DOHH2 (cell line): ENCODE measurements at regions not wholly inside any gene's neighbourhood (a gene's known extent, or its start where the extent isn't known, plus 50 kb on each side); places are given as distances from the start of the nearest gene placed in this dataset.

Experiments used
- H3F3A ChIP-seq: fragments of 200-600 bp; sonication (generic), shearing (Covaris generic); 2 replicates; pipeline ENCODE4 v1.6.0; 2016; ENCODE audit warnings: antibody characterized with exemption, mild to moderate bottlenecking; ENCODE audit not compliant: control insufficient read depth, insufficient read depth
- H3K27ac ChIP-seq: fragments of 200-600 bp; sonication (generic); 2 replicates; pipeline ENCODE4 v1.5.1; 2014; ENCODE audit warnings: low read depth, mild to moderate bottlenecking, low read length, moderate library complexity
- H3K27me3 ChIP-seq: fragments of 200-600 bp; sonication (generic); 2 replicates; pipeline ENCODE4 v1.6.1; 2014; ENCODE audit warnings: mild to moderate bottlenecking, low read length, mixed read lengths; ENCODE audit not compliant: control insufficient read depth
- H3K36me3 ChIP-seq: fragments of 200-600 bp; sonication (generic); 2 replicates; pipeline ENCODE4 v1.6.1; 2014; ENCODE audit warnings: mild to moderate bottlenecking, low read length, moderate library complexity, mixed read lengths; ENCODE audit not compliant: control insufficient read depth
- H3K4me1 ChIP-seq: fragments of 200-600 bp; sonication (generic); 2 replicates; pipeline ENCODE4 v1.6.1; 2014; ENCODE audit warnings: mild to moderate bottlenecking, low read length, mixed read lengths; ENCODE audit not compliant: control insufficient read depth
- H3K4me2 ChIP-seq: fragments of 200-600 bp; sonication (generic); 2 replicates; pipeline ENCODE4 v1.6.0; 2014; ENCODE audit warnings: mild to moderate bottlenecking, low read length, moderate library complexity
- H3K4me3 ChIP-seq: fragments of 200-600 bp; sonication (generic); 2 replicates; pipeline ENCODE4 v1.5.1; 2014; ENCODE audit warnings: mild to moderate bottlenecking, low read length, mixed read lengths
- H3K79me2 ChIP-seq: fragments of 200-600 bp; sonication (generic); 2 replicates; pipeline ENCODE4 v1.6.1; 2014; ENCODE audit warnings: mild to moderate bottlenecking, low read length, mixed read lengths; ENCODE audit not compliant: control insufficient read depth
- H3K9me2 ChIP-seq: fragments of 200-600 bp; sonication (generic); replicated peaks from 2 replicates; pipeline ENCODE4 v1.6.1; 2014; ENCODE audit warnings: mild to moderate bottlenecking, low read length, mixed read lengths; ENCODE audit not compliant: control insufficient read depth
- H3K9me3 ChIP-seq: fragments of 200-600 bp; sonication (generic); 2 replicates; pipeline ENCODE4 v1.6.1; 2014; ENCODE audit warnings: antibody characterized with exemption, low read length, mixed read lengths; ENCODE audit not compliant: control insufficient read depth, insufficient read depth
- H4K20me1 ChIP-seq: fragments of 200-600 bp; sonication (generic); 2 replicates; pipeline ENCODE4 v1.6.0; 2014; ENCODE audit warnings: low read depth, mild to moderate bottlenecking, antibody characterized with exemption, low read length, moderate library complexity; ENCODE audit not compliant: control insufficient read depth, insufficient read depth
- EZH2phosphoT487 ChIP-seq: fragments of 200-600 bp; sonication (generic); IDR thresholded peaks from 2 replicates; pipeline ENCODE4 v1.6.1; 2017; ENCODE audit warnings: borderline replicate concordance, mild to moderate bottlenecking, antibody characterized with exemption, low read length, moderate library complexity, mixed read lengths
- TF ChIP-seq, protein P1 (sequence below): fragments of 200-600 bp; sonication (generic); IDR thresholded peaks from one replicate; pipeline ENCODE4 v1.5.1; 2014; ENCODE audit warnings: antibody characterized with exemption, mild to moderate bottlenecking, low read depth, low read length; ENCODE audit not compliant: poor library complexity, severe bottlenecking

DNA sequence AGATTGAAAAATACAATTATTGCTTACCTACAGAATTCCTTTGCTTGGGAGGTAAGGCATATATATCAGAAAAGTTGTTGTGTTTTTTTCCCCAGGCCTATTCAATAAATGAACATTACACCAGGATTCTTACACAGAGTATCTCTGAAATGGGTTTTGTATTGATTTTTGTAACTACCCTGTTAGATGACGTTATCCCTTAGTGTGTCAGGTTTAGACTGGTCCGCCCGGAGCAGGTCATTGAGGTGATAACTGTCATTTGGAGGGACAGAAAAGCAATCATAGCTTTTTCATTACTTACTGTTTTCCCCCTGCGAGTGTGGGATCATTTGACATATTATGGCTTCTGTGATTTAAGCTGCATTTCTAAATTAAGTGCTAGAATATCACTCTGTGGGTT, 715.2 kb upstream of the ADAMTS16 start:
- H3K4me2 ChIP-seq = no peak overlapping the region
- no peaks in the 10 kb centered on the region for H4K20me1 ChIP-seq
- no peak overlapping the region for H3K27ac ChIP-seq
- H3K9me3 ChIP-seq = peaks cover 3% of the 10 kb centered on the region; the same call in 1 of the 2 replicates
- H3K27me3 ChIP-seq = no peaks in the 10 kb centered on the region
- no peak overlapping the region for H3K4me3 ChIP-seq
- TF ChIP-seq EZH2phosphoT487 = no peak
- TF ChIP-seq, protein P1, sequence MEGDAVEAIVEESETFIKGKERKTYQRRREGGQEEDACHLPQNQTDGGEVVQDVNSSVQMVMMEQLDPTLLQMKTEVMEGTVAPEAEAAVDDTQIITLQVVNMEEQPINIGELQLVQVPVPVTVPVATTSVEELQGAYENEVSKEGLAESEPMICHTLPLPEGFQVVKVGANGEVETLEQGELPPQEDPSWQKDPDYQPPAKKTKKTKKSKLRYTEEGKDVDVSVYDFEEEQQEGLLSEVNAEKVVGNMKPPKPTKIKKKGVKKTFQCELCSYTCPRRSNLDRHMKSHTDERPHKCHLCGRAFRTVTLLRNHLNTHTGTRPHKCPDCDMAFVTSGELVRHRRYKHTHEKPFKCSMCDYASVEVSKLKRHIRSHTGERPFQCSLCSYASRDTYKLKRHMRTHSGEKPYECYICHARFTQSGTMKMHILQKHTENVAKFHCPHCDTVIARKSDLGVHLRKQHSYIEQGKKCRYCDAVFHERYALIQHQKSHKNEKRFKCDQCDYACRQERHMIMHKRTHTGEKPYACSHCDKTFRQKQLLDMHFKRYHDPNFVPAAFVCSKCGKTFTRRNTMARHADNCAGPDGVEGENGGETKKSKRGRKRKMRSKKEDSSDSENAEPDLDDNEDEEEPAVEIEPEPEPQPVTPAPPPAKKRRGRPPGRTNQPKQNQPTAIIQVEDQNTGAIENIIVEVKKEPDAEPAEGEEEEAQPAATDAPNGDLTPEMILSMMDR = no peak
- H3K9me2 ChIP-seq = no peaks in the 10 kb centered on the region
- no peaks in the 10 kb centered on the region for H3F3A ChIP-seq
- no peaks in the 10 kb centered on the region for H3K36me3 ChIP-seq
- no peaks in the 10 kb centered on the region for H3K4me1 ChIP-seq
- no peaks in the 10 kb centered on the region for H3K79me2 ChIP-seq

DNA sequence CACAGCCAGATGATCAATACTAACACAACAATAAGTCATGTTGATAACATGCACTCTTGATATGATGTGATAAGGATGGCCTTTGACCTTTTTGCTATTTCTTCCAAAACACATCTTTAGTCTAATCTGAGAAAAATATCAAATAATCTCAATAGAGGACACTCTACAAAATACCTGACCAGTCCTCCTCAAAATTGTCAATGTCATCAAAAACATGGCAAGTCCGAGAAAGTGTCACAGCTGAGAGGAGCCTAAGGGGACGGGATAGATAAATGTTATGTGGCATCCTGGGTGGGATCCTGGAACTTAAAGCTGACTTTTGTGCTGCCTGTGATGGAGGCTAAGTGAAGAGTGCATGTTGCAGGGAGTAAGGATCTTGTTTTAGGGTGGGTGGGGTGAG, 699.6 kb upstream of the ADAMTS16 start:
- no peaks in the 10 kb centered on the region for H3K27me3 ChIP-seq
- H4K20me1 ChIP-seq = no peaks in the 10 kb centered on the region
- H3F3A ChIP-seq = no peaks in the 10 kb centered on the region
- no peaks in the 10 kb centered on the region for H3K9me2 ChIP-seq
- no peaks in the 10 kb centered on the region for H3K36me3 ChIP-seq
- no peak overlapping the region for H3K4me2 ChIP-seq
- H3K27ac ChIP-seq = no peak overlapping the region
- TF ChIP-seq, protein P1 = no peak
- TF ChIP-seq EZH2phosphoT487 = no peak
- H3K4me3 ChIP-seq = no peak overlapping the region
- no peaks in the 10 kb centered on the region for H3K79me2 ChIP-seq
- H3K4me1 ChIP-seq = no peaks in the 10 kb centered on the region
- H3K9me3 ChIP-seq = peaks cover 4% of the 10 kb centered on the region; the same call in 1 of the 2 replicates

DNA sequence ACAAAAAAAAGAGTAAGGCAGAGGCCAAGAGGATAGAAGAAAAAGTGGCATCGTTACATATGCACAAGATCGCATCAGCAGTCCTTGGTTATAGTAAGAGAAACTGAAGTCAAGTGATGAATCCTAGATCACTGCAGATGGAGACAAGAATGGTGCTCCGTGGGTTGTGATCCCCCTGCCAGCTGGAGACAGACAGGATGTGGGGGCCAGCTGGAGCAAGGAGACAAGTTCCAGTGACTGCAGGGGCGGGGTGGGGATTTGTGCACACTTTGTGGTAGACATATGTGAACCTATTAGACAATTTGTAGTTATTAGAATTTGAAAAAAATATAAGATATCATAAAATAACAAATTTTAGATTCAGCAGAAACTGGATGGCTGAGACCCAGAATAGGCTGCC, 697.9 kb upstream of the ADAMTS16 start:
- no peak overlapping the region for H3K4me2 ChIP-seq
- H3K4me3 ChIP-seq = no peak overlapping the region
- no peaks in the 10 kb centered on the region for H4K20me1 ChIP-seq
- H3K27ac ChIP-seq = no peak overlapping the region
- H3K9me3 ChIP-seq = peaks cover 4% of the 10 kb centered on the region; the same call in 1 of the 2 replicates
- TF ChIP-seq EZH2phosphoT487 = no peak
- TF ChIP-seq, protein P1 = no peak
- H3K36me3 ChIP-seq = no peaks in the 10 kb centered on the region
- H3K79me2 ChIP-seq = no peaks in the 10 kb centered on the region
- H3K4me1 ChIP-seq = no peaks in the 10 kb centered on the region
- H3K27me3 ChIP-seq = no peaks in the 10 kb centered on the region
- no peaks in the 10 kb centered on the region for H3F3A ChIP-seq
- H3K9me2 ChIP-seq = no peaks in the 10 kb centered on the region

DNA sequence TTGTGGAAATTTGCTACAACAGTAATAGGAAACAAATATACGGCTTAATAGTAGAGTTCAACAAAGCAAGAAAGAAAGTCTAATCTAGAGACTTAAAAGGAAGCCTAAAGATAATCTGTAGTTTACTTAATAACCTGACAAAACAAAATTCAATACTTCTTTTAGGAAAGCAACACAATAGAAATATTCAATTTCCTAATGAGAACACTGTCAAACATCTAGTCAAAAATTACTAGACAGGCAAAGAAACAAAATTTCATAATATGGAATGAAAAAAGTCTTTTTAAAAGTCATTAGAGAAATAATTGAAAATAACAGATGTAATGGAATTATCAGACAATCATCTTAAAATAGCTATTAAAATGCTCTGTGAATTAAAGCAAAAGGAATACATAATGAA, 692.5 kb upstream of the ADAMTS16 start:
- Histone ChIP-seq H4K20me1 (no peaks in the 10 kb centered on the region), H3K27me3 (no peaks in the 10 kb centered on the region), H3K9me2 (no peaks in the 10 kb centered on the region), H3K36me3 (no peaks in the 10 kb centered on the region), H3K4me3 (no peak overlapping the region), H3K79me2 (no peaks in the 10 kb centered on the region), H3F3A (no peaks in the 10 kb centered on the region), H3K4me2 (no peak overlapping the region), H3K27ac (no peak overlapping the region), H3K4me1 (no peaks in the 10 kb centered on the region), H3K9me3 (no peaks in the 10 kb centered on the region)
- no peak for TF ChIP-seq EZH2phosphoT487
- TF ChIP-seq, protein P1 = no peak
